SK-N-SH treated with all-trans-retinoic acid at 6 μM for 48 hours (cell line): ENCODE measurements at regions not wholly inside any gene's neighbourhood (a gene's known extent, or its start where the extent isn't known, plus 50 kb on each side); places are given as distances from the start of the nearest gene placed in this dataset.

Experiments
- ATAC-seq: fragments of 200-7000 bp; cut with Tn5 transposase; 3 replicates; pipeline ENCODE4 v1.9.1; 2020; ENCODE audit warnings: mild to moderate bottlenecking, moderate library complexity
- ARNTL ChIP-seq: fragments of 450-650 bp; formaldehyde crosslinking; IDR thresholded peaks from 2 replicates; pipeline ENCODE4 v1.5.0; 2020; ENCODE audit warnings: low read depth, mild to moderate bottlenecking, moderate library complexity, borderline replicate concordance
- BACH2 ChIP-seq: fragments of 250-450 bp; sonication (Bioruptor Pico); IDR thresholded peaks from 2 replicates; pipeline ENCODE4 v1.9.0; 2021; ENCODE audit warnings: mild to moderate bottlenecking, borderline replicate concordance
- CSDC2 ChIP-seq: fragments of 250-450 bp; sonication (Bioruptor Pico); IDR thresholded peaks from 2 replicates; pipeline ENCODE4 v1.5.0; 2020; ENCODE audit warnings: mild to moderate bottlenecking, moderate library complexity
- ESRRG ChIP-seq: fragments of 250-450 bp; sonication (Bioruptor Pico); IDR thresholded peaks from 2 replicates; pipeline ENCODE4 v1.6.1; 2021; ENCODE audit warnings: mild to moderate bottlenecking
- GLIS3 ChIP-seq: fragments of 250-450 bp; sonication (Bioruptor Pico); IDR thresholded peaks from 2 replicates; pipeline ENCODE4 v1.5.0; 2020; ENCODE audit warnings: mild to moderate bottlenecking, moderate library complexity
- ISL1 ChIP-seq: fragments of 250-450 bp; sonication (Bioruptor Pico); IDR thresholded peaks from 2 replicates; pipeline ENCODE4 v2.1.2; 2022; ENCODE audit warnings: mild to moderate bottlenecking, moderate library complexity
- OSR1 ChIP-seq: fragments of 250-450 bp; sonication (Bioruptor Pico); IDR thresholded peaks from 2 replicates; pipeline ENCODE4 v1.8.0; 2022; ENCODE audit warnings: moderate library complexity, mild to moderate bottlenecking, inconsistent platforms
- PATZ1 ChIP-seq: fragments of 250-450 bp; sonication (Bioruptor Pico); IDR thresholded peaks from 2 replicates; pipeline ENCODE4 v1.8.0; 2020; ENCODE audit warnings: mild to moderate bottlenecking, moderate library complexity, borderline replicate concordance
- PPARA ChIP-seq: fragments of 250-450 bp; sonication (Bioruptor Pico); IDR thresholded peaks from 2 replicates; pipeline ENCODE4 v1.5.0; 2020; ENCODE audit warnings: mild to moderate bottlenecking, borderline replicate concordance
- RARB ChIP-seq: fragments of 250-450 bp; sonication (Bioruptor Pico); IDR thresholded peaks from 2 replicates; pipeline ENCODE4 v1.8.0; 2021; ENCODE audit warnings: mild to moderate bottlenecking, moderate library complexity
- SNAI2 ChIP-seq: fragments of 250-450 bp; sonication (Bioruptor Pico); IDR thresholded peaks from 2 replicates; pipeline ENCODE4 v1.5.0; 2020; ENCODE audit warnings: mild to moderate bottlenecking, moderate library complexity
- TCF4 ChIP-seq: fragments of 250-450 bp; sonication (Bioruptor Pico); IDR thresholded peaks from 2 replicates; pipeline ENCODE4 v1.8.0; 2021; ENCODE audit warnings: mild to moderate bottlenecking, moderate library complexity, borderline replicate concordance
- TOX ChIP-seq: fragments of 250-450 bp; sonication (Bioruptor Pico); IDR thresholded peaks from 2 replicates; pipeline ENCODE4 v1.8.0; 2021; ENCODE audit warnings: mild to moderate bottlenecking, moderate library complexity, borderline replicate concordance
- ZC3H10 ChIP-seq: fragments of 250-450 bp; sonication (Bioruptor Pico); IDR thresholded peaks from 2 replicates; pipeline ENCODE4 v1.5.1; 2021; ENCODE audit warnings: mild to moderate bottlenecking, moderate library complexity
- ZFP3 ChIP-seq: fragments of 250-450 bp; sonication (Bioruptor Pico); IDR thresholded peaks from 2 replicates; pipeline ENCODE4 v1.5.0; 2020; ENCODE audit warnings: mild to moderate bottlenecking, moderate library complexity
- ZFP30 ChIP-seq: fragments of 450-650 bp; formaldehyde crosslinking; IDR thresholded peaks from 2 replicates; pipeline ENCODE4 v1.5.0; 2022; ENCODE audit warnings: mild to moderate bottlenecking, moderate library complexity
- ZNF565 ChIP-seq: fragments of 450-650 bp; formaldehyde crosslinking; conservative IDR thresholded peaks from 2 replicates; pipeline ENCODE4 v1.5.0; 2020; ENCODE audit warnings: low read depth, mild to moderate bottlenecking, moderate library complexity
- ZNF8 ChIP-seq: fragments of 450-650 bp; formaldehyde crosslinking; IDR thresholded peaks from 2 replicates; pipeline ENCODE4 v1.5.0; 2020; ENCODE audit warnings: mild to moderate bottlenecking, moderate library complexity
- TF ChIP-seq, protein P1 (sequence below): fragments of 250-450 bp; sonication (Bioruptor Pico); IDR thresholded peaks from 2 replicates; pipeline ENCODE4 v1.5.1; 2021; ENCODE audit warnings: mild to moderate bottlenecking, moderate library complexity
- TF ChIP-seq, protein P2 (sequence below): fragments of 250-450 bp; sonication (Bioruptor Pico); IDR thresholded peaks from 2 replicates; pipeline ENCODE4 v1.5.0; 2020; ENCODE audit warnings: mild to moderate bottlenecking, moderate library complexity
- TF ChIP-seq, protein P3 (sequence below): fragments of 250-450 bp; sonication (Bioruptor Pico); IDR thresholded peaks from 2 replicates; pipeline ENCODE4 v1.5.1; 2020; ENCODE audit warnings: low read depth, mild to moderate bottlenecking, moderate library complexity
- TF ChIP-seq, protein P4 (sequence below): fragments of 250-450 bp; sonication (Bioruptor Pico); IDR thresholded peaks from 2 replicates; pipeline ENCODE4 v1.8.0; 2021; ENCODE audit warnings: low read depth, mild to moderate bottlenecking, moderate library complexity, borderline replicate concordance

DNA sequence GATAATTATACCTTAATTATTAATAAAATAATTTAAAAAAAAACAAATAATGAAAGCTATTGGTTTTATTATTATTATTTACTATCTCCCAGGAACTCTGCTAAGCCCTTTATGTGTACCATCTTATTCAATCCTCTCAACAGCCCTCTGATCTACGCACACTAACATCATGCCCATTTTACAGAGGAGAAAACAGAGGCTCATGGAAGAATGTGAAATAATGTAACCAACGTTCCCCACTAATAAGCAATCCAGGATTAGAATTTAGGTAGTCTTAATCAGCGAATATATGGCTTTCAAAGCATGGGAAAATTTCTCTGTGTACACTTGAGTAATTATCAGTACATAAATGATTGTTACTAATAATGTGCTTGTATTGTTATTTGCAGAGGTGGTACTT, 89.0 kb downstream of the MAFB start:
- no peak for ATAC-seq
- TF ChIP-seq PPARA (no peak), ZFP3 (CRISPR knock-in tag) (no peak), BACH2 (no peak), TOX (no peak), CSDC2 (no peak), ISL1 (CRISPR knock-in tag) (no peak), ZC3H10 (CRISPR knock-in tag) (no peak), OSR1 (CRISPR knock-in tag) (no peak), ARNTL (CRISPR knock-in tag) (no peak), SNAI2 (CRISPR knock-in tag) (no peak), ZNF565 (CRISPR knock-in tag) (no peak), ESRRG (CRISPR knock-in tag) (no peak), TCF4 (CRISPR knock-in tag) (no peak)
- TF ChIP-seq, protein P1, sequence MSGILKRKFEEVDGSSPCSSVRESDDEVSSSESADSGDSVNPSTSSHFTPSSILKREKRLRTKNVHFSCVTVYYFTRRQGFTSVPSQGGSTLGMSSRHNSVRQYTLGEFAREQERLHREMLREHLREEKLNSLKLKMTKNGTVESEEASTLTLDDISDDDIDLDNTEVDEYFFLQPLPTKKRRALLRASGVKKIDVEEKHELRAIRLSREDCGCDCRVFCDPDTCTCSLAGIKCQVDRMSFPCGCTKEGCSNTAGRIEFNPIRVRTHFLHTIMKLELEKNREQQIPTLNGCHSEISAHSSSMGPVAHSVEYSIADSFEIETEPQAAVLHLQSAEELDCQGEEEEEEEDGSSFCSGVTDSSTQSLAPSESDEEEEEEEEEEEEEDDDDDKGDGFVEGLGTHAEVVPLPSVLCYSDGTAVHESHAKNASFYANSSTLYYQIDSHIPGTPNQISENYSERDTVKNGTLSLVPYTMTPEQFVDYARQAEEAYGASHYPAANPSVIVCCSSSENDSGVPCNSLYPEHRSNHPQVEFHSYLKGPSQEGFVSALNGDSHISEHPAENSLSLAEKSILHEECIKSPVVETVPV (CRISPR knock-in tag), result no peak
- TF ChIP-seq, protein P2, sequence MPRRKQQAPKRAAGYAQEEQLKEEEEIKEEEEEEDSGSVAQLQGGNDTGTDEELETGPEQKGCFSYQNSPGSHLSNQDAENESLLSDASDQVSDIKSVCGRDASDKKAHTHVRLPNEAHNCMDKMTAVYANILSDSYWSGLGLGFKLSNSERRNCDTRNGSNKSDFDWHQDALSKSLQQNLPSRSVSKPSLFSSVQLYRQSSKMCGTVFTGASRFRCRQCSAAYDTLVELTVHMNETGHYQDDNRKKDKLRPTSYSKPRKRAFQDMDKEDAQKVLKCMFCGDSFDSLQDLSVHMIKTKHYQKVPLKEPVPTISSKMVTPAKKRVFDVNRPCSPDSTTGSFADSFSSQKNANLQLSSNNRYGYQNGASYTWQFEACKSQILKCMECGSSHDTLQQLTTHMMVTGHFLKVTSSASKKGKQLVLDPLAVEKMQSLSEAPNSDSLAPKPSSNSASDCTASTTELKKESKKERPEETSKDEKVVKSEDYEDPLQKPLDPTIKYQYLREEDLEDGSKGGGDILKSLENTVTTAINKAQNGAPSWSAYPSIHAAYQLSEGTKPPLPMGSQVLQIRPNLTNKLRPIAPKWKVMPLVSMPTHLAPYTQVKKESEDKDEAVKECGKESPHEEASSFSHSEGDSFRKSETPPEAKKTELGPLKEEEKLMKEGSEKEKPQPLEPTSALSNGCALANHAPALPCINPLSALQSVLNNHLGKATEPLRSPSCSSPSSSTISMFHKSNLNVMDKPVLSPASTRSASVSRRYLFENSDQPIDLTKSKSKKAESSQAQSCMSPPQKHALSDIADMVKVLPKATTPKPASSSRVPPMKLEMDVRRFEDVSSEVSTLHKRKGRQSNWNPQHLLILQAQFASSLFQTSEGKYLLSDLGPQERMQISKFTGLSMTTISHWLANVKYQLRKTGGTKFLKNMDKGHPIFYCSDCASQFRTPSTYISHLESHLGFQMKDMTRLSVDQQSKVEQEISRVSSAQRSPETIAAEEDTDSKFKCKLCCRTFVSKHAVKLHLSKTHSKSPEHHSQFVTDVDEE (CRISPR knock-in tag), result no peak
- TF ChIP-seq, protein P3, sequence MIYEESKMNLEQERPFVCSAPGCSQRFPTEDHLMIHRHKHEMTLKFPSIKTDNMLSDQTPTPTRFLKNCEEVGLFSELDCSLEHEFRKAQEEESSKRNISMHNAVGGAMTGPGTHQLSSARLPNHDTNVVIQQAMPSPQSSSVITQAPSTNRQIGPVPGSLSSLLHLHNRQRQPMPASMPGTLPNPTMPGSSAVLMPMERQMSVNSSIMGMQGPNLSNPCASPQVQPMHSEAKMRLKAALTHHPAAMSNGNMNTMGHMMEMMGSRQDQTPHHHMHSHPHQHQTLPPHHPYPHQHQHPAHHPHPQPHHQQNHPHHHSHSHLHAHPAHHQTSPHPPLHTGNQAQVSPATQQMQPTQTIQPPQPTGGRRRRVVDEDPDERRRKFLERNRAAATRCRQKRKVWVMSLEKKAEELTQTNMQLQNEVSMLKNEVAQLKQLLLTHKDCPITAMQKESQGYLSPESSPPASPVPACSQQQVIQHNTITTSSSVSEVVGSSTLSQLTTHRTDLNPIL (CRISPR knock-in tag), result no peak

DNA sequence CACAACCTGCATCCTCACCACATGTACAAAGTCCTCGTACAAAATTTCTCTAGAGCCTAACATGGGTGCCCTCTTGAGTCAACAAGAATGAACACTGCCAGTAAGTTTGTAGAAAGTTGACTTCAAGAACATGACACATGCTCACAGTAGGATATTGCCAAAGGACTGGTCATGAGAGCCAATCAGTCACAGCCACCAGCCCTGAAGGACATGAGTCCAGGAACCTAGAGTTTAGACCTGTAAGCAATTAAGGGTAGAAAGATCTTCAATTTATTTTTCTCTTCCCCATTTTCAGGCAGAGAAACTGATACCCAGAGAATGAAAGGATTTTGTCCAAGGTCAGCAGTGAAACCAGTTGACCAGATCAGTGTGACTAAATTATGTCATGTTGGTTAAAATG, 96.1 kb downstream of the MAFB start:
- ATAC-seq, result no peak
- TF ChIP-seq ZFP30 (CRISPR knock-in tag) (no peak), TCF4 (CRISPR knock-in tag) (no peak), CSDC2 (no peak), ARNTL (CRISPR knock-in tag) (no peak), PPARA (no peak), GLIS3 (CRISPR knock-in tag) (no peak), ISL1 (CRISPR knock-in tag) (no peak), ESRRG (CRISPR knock-in tag) (no peak), ZNF8 (CRISPR knock-in tag) (no peak)

DNA sequence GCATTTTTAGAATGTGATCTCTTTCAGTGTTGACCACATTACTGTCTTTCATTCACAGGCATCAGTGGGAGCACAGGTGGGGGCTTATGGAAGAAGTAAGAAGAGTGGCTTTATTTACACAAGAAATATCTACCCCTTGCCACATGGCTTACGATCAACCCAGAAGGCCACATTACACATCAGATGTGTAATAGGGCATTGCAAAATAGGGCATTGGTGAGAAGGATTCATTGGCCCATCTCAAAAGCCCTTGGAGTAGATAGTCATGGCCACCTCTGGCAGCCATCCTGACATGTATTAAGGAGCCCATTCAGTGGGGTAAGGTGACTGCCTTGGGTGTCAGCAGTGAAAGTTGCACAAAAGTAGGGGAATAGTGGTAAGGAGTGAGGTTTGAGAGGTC, 97.5 kb downstream of the MAFB start:
- TF ChIP-seq GLIS3 (CRISPR knock-in tag) (no peak), RARB (CRISPR knock-in tag) (no peak), ZNF8 (CRISPR knock-in tag) (no peak), BACH2 (no peak), ISL1 (CRISPR knock-in tag) (no peak), PATZ1 (CRISPR knock-in tag) (no peak), SNAI2 (CRISPR knock-in tag) (no peak), ZC3H10 (CRISPR knock-in tag) (no peak), OSR1 (CRISPR knock-in tag) (no peak), ESRRG (CRISPR knock-in tag) (no peak), PPARA (no peak), CSDC2 (no peak), TOX (no peak), ZFP30 (CRISPR knock-in tag) (no peak)
- TF ChIP-seq, protein P3 (CRISPR knock-in tag), result no peak
- TF ChIP-seq, protein P1 (CRISPR knock-in tag), result no peak
- TF ChIP-seq, protein P4, sequence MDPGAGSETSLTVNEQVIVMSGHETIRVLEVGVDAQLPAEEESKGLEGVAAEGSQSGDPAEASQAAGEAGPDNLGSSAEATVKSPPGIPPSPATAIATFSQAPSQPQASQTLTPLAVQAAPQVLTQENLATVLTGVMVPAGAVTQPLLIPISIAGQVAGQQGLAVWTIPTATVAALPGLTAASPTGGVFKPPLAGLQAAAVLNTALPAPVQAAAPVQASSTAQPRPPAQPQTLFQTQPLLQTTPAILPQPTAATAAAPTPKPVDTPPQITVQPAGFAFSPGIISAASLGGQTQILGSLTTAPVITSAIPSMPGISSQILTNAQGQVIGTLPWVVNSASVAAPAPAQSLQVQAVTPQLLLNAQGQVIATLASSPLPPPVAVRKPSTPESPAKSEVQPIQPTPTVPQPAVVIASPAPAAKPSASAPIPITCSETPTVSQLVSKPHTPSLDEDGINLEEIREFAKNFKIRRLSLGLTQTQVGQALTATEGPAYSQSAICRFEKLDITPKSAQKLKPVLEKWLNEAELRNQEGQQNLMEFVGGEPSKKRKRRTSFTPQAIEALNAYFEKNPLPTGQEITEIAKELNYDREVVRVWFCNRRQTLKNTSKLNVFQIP (CRISPR knock-in tag), result no peak
- TF ChIP-seq, protein P2 (CRISPR knock-in tag), result no peak
- ATAC-seq, result no peak
